IPS DF 4.7 (cell line): ENCODE measurements at regions not wholly inside any gene's neighbourhood (a gene's known extent, or its start where the extent isn't known, plus 50 kb on each side); places are given as distances from the start of the nearest gene placed in this dataset.

Experiments
- DNase-seq: peaks from one replicate; pipeline ENCODE4 v3.0.0-alpha.2; 2013; ENCODE audit warnings: low spot score; ENCODE audit errors: extremely low read depth

GRCh38 chr13:97057176-97057575, 62.9 kb upstream of the OXGR1 start:
- no peak for DNase-seq

- no peak for DNase-seq
These were observed 64.1 kb upstream of the OXGR1 start for GRCh38 chr13:97058391-97058790.

DNA sequence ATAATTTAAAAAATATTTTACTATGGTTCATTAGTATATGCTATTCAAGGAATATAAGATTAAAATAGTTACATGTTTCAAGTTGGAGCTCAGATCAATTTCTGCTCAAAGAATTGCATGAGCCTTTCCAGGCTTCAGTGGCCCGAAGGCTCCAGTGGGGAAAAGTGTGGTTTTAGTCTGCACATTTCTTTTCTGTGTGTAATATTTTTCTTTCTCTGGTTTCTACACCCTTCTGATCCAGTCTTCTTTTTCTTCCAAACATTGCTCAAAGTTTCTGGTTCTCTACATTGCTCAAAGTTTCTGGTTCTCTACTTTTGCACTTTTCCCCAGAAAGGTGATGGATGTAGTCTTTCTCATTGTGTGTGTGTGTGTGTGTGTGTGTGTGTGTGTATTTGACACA, 64.7 kb upstream of the OXGR1 start:
- DNase-seq, result no peak

DNA sequence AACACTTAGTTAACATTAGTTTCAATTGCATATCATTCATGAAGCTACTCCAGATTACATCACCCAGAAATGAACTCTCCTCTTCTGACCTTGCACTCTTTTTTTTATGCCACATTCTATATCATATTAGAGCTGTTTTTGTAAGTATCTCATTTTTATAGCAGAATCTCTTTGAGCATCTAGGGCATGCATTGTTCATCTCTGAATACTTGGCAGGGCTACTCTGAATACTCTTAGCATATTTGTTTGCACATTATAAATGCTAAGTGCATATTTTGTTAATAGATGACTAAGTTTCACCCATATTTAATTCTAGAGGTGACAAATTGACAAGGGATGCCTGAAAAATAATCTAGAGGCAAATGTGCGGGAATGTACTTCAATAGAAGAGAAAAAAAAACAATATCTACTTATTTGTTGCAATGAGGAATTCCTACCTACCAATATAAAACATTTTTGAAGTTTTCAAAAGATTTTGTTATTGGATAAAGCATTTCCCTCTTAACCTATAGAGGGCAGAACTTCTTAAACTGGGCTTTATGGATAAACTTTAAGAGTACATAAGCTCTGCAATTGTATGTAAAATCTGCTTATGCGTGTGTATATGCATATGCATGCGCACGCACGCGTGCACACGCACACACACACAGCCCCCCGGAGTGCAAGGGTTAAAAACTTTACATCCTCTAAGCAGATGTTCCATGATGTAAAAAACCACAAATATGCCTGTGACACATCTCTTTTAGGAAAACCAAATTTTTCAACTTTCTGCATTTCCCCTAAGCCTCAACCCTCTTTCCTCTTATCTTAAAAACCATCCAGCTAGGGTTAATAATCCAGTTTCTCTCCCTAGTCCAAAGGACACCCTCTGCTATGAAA, 73.0 kb upstream of the OXGR1 start:
- DNase-seq, result no peak

DNA sequence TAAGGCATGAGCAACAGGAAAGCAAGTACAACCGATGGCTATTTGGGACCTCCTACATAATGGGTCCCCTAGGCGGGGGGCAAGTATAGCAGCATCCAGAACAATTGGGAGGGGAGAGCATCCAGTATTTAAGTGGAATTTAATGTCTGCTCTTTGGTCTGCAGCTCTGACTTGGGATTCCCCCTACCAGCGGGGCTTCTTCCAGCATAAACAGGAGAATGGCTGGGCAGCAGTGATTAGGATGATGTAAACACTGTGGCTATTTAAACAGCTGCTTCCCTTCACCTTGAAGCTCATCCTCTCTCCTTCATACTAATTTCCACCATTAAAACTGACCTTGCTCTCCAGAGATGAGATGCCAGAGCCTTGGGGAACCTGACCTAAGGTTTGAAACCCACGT, 73.9 kb upstream of the OXGR1 start:
- no peak for DNase-seq

DNA sequence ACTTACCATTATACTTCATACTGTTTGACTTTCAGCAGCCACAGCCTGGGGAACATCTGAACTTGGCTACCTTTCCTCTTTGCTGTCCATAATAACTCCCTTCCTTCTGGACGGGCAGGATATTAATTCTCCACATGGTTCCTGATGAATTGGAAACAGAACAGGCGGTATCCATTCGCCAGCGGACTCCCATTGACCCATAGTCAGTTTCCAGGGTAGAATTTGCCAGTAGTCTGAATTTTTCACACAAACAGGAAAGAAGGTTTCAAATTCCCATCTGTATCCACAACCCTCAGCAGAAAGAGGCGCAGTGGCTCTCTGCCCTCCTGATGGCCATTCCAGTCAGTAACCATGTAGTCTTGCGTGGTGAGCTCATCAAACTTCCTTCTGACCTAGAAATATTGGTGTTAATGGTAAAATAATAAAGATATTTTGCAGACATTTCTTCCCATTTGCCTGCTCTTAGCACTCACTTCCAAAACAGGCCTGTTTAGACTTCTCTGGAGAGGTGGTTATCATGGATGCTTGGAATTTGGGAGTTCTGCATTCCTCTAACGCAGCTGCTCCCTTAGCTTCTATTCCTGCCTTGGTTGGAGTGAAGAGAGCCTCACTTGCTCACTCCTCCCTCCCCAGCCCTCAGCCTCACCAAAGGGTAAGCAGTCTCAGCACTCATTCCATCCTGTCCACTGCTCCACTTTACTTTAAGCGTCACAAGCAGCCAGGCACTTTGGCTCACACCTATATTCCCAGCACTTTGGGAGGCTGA, 75.0 kb upstream of the OXGR1 start:
- no peak for DNase-seq

- no peak for DNase-seq
These were observed 78.0 kb upstream of the OXGR1 start for GRCh38 chr13:97072297-97072696.

DNA sequence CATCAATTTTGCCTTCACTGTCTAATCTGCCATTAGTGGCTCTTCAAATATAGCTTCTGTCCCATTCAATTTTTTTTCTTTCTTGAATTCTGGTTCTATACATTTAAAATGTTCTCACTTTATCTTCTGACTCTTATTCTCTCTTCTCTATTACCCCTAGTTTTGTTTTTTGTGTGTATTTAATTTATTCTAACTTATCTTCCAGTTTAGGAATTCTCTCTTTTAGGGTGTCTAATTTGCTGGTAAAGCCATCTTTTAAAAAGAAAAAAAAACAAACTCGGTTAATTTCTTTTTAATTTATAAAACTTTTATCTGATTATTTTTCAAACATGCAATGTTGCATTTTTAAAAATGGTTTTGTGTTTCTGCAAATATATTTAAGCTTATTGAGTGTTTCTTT, 80.3 kb upstream of the OXGR1 start:
- DNase-seq, result no peak

DNA sequence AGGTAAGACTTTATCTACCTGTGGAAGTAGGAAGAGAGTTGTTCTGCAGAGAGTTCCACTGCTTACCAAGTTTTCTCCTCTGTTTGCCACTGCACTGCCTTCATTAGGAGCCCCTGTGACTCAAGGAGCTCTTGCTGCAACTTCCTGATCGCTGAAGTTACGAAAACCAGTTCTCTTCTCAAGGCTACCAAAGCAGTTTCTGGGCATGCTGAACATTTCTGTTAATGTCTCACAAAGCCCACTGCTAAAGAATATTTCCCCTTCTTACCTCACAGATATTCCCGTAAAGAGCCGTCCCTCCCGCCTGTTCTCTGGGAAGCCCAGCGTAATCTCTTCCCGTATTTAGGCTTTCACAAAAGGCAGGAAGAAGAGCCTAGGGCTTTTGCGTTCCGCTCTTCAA, 82.6 kb upstream of the OXGR1 start:
- no peak for DNase-seq

DNA sequence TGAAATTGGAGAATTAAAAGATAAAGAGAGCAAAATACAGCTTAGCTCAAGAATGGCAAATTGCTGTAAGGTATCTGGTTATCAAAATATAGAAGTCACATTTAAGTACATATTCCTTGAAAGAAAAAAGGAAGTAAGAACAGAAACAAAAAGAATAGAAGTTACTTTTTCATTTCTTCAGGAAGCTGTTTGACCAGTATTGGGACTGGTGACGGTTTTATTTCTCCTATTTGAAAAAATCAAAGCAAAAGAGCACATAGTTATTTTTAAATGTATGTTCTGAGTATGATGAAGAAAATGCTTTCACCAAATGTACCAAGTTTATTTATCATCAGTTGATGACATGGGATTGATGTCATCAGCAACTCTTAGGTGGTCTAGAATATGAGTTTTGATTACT, 83.1 kb upstream of the OXGR1 start:
- DNase-seq, result no peak

GRCh38 chr13:97079726-97080125, 85.5 kb upstream of the OXGR1 start:
- no peak for DNase-seq

GRCh38 chr13:97082461-97083207, 88.4 kb upstream of the OXGR1 start:
- DNase-seq, result no peak

DNA sequence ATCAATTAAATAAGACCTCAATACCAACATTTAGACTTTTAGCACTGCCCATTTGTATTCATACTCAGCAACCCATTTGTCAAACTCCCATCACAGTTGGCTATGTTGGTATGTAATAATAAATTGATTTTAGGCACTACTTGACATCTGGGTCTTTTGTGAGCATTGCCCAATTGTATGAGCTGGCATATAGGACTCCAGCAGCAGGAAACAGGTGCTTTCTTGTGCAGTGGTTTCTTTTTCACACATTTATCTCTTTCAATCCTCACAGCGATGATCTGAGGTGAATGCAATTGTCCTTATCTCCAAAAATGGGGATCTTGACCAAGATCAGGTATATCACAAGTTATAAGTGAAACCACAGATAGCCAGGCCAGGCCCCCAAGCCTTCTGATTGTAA, 96.9 kb upstream of the OXGR1 start:
- DNase-seq, result no peak

- DNase-seq, result no peak
These were observed 106.5 kb upstream of the OXGR1 start for GRCh38 chr13:97100821-97101220.

DNA sequence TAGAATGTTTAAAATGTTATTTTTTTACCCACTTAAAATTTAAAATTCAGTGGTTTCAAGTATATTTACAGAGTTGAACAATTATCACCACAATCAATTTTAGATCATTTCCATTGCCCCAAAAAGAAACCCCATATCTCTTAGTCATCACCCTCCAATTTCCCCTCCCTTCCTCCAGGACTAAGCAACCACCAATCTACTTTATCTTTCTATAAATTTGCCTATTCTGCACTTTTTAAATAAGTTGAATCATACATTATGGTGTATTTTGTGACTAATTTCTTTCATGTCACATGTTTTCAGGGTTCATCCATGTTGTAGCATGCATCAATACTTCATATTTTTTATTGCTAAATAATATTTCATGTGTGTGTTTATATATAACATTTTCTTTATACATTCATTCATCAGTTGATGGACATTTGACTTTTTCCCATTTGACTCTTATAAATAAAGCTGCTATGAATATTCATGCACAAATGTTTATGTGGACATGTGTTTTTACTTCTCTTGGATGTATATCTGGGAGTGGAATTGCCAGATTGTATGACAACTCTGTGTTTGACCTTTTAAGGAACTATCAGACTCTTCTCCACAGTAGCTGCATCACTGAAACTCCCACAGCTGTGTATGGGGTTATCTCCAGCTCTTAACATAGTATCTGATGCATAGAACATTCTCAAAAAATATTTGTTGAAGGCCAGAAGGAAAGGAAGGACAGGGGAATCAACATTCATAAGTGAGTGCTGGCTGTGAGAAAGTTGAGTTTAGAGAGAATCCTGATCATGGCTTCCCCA, 107.8 kb upstream of the OXGR1 start:
- DNase-seq, result no peak

DNA sequence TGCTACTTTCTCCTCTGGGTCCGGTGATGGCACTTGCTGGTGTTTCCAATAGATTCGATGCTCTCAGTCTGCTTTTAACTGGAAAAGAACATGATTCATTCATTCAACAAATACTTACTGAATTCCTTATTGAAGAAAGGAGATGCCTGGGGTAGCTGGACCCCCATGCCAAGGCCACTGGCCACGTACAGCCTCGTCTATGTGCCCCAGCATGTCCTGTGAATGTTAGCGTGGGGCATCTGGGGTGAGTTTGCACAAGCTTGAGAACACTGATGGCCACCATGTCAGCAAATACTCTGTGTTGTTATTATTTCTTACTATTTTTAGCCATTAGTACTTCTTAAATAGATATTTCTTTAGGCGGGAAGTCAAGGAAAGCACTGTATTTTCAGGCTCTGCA, 112.0 kb upstream of the OXGR1 start:
- DNase-seq, result no peak

- no peak for DNase-seq
These were observed 113.7 kb upstream of the OXGR1 start for GRCh38 chr13:97107815-97108529.

- no peak for DNase-seq
These were observed 113.6 kb upstream of the MBNL2 start for GRCh38 chr13:97108530-97108900.

DNA sequence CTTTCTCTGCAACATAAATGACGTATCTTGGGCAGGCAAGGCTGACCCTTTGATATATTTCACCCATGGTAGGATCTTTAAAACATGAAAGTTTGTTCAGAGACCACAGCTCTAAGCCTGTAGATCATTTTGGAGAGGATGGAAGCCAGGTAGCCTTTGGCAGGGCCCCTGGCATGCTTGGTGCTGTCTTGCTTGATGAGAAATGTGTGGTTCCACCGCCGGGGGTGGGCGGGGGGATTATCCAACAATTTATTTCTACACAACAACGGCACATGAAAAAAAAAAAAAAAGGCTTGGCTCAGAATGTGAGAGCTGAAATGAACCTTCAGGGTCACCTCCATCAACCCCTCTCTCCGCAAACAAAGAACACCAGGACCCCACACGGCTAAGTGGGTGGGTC, 112.9 kb upstream of the MBNL2 start:
- DNase-seq, result no peak

DNA sequence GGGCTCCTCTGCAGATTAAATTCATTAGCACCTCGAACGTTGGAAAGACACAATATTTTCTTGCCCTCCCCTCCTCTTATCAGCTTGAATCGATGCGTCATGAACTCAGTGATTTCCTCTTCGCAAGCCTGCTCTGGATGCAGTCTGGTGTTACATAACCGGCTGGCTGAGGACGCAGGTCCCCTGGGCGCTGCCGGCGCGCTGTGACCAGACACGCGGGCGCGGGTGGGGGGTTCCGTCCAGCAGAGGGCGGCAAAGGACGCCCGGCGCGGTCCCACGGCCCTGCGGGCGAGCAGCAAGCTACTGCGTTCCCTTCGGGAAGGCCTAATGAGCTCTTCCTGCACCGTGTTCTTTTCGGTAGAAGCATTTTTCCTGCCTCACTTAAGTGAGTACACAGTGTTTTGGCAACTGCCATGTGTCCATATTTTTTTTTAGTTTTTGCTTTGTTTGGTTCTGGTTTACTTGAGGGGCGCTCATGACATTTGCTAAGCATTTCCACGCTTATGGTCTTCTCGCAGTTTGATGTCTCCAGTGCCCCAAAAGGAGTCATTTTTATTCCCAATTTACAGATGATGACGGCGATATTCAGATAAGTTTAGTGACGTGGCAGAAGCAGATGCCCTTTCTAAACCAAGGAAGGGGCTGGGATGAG, 112.2 kb upstream of the MBNL2 start:
- DNase-seq, result peak; percentile 30
